ENCODE measurements at regions not wholly inside any gene's neighbourhood (a gene's known extent, or its start where the extent isn't known, plus 50 kb on each side); places are given as distances from the start of the nearest gene placed in this dataset.
"Not testable (repeated sequence)": the region's sequence is repeated elsewhere in the genome, so short reads cannot be mapped to it uniquely, and the experiment has no call there.

DNA sequence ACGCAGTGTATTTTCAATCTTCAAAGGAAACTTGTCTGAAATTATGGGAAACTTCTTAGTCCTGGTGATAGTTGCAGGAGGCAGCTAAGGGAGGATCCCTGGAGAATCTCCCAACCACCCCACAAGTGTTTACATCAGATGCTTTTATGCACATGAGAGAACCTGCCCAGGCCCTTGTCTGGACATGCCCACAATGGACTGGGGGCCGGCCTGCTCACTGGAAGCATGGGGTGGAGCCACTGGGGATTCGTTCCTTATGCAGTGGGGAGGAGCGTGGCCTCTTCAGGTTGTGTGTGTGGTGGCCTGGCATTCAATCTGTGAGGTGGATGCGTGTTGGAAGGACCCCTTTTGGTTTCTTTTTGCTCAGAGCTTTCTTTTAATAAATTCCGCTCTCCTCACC, 398.7 kb upstream of the PPP1R2C start:
- intact Hi-C loops (cut with micrococcal nuclease): no loop called here

DNA sequence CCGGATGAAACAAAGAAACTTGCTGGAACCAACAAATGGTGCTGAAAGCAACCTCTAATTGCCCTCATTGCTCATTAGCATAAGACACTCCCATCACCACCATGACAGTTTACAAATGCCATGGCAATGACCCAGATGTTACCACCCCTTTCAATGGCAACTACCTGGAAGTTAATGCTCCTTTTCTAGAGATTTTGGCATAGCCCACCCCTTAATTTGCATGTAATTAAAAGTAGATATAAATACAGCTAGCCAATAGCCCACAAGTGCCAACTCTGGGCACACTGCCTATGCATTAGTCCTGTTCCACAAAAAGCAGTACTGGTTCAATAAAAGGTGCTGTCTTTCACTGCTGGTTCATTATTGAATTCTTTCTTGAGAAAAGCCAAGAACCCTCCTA, 410.3 kb upstream of the PPP1R2C start:
- intact Hi-C loops (cut with micrococcal nuclease): no loop called here

DNA sequence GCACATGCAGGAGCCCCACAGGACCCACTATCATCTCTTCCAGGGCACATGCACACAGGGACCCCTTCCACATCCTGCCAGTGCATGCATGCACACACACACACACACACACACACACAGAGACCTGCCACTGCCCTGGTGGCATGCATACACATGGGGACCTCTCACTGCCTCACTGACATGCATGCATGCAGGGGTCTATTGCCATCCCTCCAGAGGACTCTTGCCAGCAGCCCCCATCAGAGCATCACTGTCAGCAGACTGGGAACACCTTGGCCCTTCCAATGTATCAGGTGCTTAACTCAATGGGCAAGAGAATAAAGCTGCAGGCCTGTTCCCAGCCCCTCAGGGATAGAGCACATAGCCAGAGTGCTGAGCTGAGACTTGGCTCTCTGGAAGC, 433.6 kb upstream of the PPP1R2C start:
- intact Hi-C loops (cut with micrococcal nuclease): no loop called here

DNA sequence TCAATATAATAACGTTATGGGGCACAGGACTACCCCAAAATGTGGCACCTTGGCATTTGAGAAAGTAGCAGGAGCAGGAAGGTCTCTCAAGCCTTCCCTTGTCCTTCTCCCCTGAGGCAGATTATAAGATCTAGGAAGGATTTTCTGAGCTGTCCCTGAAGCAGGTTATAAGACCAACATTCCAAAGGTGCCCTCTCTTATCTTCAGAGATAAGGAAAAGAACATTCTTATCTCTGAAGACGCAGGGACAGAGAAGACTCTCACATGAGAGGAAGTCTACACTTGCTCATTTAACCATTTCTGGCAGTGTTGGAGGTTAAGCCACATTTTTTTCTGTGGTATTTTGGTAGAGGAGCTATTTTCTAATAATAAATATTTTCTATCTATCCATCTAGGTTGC, 437.9 kb upstream of the MAOA start:
- intact Hi-C loops (cut with micrococcal nuclease): no loop called here

DNA sequence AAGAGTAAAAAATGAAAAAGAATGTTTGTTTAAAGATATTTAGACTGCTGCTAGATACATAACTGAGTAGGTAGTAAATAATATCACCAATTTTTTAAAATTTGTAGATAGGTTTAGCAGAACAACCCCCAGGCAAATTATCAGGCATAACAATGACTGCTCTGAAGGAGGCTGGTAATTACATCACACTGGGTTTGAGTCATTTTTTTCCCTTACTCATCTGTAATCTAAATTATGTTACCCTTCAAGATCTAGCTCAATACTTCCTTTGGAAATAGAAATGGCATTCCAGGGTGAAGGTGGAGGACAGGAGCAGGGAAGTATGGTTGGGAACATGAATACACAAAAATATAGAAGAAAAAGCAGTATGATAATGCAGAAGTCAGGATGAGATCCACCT, 431.6 kb upstream of the MAOA start:
- intact Hi-C loops (cut with micrococcal nuclease): no loop called here

DNA sequence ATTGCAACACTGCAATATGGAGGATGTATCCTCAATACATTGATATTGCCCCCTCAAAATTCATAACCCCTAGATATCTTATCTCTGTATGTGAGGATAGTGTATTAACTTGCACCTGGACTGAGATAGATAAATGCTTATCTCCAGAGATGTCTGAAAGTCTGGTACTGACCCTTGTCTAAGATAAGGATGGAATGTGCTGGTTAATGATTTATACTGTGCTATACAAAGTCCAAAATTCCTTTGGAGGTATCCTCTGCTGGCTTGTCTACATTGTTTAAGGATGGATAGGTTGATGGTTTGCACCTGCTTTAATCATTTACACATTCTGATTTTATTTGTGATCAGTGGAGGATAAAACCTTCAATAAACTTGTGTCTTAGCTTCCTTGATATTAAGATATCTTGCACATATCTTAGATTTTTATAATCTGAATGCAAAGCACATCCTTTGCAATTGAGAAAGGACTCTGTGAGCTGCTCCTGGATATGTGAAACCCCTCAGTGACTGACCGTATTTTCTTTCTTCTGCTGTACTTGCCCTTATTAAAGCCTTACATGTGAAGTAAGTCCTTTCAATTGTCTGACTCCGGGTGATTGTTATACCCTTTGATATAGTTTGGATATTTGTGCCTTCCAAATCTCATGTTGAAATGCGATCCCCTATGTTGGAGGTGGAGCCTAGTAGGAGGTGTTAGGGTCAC, 430.3 kb upstream of the MAOA start:
- intact Hi-C loops (cut with micrococcal nuclease): no loop called here

- intact Hi-C loops (cut with micrococcal nuclease): no loop called here
These were observed 417.6 kb upstream of the MAOA start for GRCh38 chrX:43238461-43238945.

DNA sequence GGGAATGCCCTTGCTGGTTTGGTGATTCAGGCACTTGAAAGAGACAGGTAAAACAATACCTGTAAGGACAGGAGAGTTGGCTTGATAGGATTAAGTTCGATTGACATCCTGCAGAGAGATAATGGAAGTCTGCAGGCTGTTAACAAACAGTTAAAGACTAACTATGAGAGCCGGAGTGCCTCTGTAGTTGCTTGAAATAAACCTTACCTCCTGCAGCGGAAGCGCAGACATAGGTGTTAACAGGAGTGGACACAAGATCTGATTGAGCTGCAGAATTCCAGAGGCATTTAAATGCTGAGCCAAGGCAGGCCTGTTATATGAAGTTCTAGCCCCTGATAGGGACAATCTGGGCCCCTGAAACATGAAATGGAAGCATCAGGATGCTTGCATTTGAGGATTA, 416.7 kb upstream of the MAOA start:
- intact Hi-C loops (cut with micrococcal nuclease): no loop called here

GRCh38 chrX:43255596-43255995, 400.5 kb upstream of the MAOA start:
- intact Hi-C loops (cut with micrococcal nuclease): no loop called here

GRCh38 chrX:43266487-43266886, 389.6 kb upstream of the MAOA start:
- intact Hi-C loops (cut with micrococcal nuclease): no loop called here

GRCh38 chrX:43267652-43268051, 388.4 kb upstream of the MAOA start:
- intact Hi-C loops (cut with micrococcal nuclease): no loop called here

DNA sequence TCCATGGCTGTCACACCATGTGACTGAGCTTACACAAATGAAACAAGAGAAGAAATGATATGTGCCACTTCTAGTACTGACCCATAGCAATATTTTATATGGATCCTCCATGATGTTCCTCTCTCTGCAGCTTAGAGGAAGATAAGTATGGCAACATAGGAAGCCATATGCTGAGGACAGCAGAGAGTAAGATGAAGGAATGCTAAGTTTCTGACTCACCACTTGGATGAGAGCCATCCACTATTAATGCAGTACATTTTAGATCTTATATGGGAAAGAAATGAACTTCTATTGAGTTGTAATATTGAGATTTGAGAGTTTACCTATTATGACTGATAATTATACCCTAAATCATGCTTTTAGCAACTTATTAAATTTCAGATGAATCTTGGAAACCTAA, 386.9 kb upstream of the MAOA start:
- intact Hi-C loops (cut with micrococcal nuclease): no loop called here

DNA sequence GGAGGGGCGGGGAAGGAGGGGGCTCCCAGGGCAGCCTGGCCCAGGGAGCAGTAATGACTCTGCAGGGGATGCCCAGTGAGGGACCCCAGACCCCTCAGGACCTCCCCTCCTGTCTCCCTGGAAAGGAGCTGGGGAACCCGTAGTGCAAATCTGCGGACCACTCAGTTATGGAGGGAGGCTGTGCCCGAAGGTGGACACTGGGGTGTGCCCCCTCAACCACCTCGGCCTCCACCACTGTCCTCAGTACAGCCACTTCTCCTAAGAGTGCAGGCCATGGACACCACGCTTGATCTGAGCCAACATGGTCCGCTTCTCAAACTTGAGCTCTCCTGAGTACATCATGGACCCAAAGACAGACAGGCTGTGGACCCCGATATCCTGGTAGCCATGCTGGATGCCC, 378.2 kb upstream of the MAOA start:
- intact Hi-C loops (cut with micrococcal nuclease): no loop called here

DNA sequence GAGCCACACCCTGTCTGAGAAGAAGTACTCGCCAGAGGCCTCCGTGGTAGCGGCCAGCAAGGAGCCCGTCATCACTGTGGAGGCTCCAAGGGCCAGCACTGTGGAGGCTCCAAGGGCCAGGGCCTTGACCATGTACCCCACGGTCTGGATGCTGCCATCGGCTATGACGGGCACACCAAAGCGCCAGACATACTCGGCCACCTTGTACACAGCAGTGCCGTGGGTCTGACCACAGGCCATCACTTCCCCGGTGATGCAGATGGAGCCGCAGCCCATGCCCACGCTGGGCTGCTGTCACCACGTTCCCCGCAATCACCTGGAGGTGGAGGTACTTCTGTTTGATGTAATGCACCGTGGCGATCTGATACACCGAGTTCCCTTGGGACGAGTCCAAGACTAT, 377.7 kb upstream of the MAOA start:
- intact Hi-C loops (cut with micrococcal nuclease): no loop called here

- intact Hi-C loops (cut with micrococcal nuclease): no loop called here
These were observed 376.7 kb upstream of the MAOA start for GRCh38 chrX:43279341-43279808.

DNA sequence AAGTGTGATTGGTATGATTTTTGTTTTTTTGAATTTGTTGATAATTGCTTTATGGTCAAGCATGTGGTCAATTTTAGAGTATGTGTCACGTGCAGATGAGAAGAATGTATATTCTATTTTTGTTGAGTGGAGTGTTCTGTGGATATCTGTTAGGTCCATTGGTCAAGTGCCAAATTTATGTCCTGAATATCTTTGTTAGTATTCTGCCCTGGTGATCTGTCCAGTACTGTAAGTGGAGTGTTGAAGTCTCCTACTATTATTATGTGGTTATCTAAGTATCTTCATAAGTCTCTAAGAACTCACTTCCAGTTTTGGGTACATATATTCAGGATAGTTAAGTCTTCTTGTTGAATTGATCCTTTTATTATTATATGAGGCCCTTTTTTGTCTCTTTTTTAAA, 372.9 kb upstream of the MAOA start:
- intact Hi-C loops (cut with micrococcal nuclease): no loop called here

- intact Hi-C loops (cut with micrococcal nuclease): not testable (repeated sequence)
These were observed 344.5 kb upstream of the MAOA start for GRCh38 chrX:43311625-43312024.

GRCh38 chrX:43313035-43313434, 343.1 kb upstream of the MAOA start:
- intact Hi-C loops (cut with micrococcal nuclease): no loop called here

GRCh38 chrX:43314525-43314924, 341.6 kb upstream of the MAOA start:
- intact Hi-C loops (cut with micrococcal nuclease): no loop called here

DNA sequence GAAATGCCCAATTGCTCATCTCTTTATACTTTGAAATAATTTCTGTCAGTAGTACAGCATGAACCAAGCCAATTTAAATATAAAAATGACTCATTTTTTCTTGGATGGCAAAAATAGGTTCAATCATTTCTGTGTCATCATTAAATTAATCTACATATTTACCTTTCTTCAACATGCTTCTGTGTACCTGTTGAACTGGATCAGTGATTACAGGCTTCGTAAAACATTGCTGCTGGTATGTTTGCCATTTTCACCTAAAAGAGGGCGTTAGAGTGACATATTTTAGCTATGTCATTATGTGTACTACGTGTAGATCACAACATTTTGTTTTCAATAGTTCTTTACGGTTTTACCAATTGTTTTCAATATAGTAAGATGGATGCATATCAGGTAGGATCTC, 340.5 kb upstream of the MAOA start:
- intact Hi-C loops (cut with micrococcal nuclease): no loop called here

DNA sequence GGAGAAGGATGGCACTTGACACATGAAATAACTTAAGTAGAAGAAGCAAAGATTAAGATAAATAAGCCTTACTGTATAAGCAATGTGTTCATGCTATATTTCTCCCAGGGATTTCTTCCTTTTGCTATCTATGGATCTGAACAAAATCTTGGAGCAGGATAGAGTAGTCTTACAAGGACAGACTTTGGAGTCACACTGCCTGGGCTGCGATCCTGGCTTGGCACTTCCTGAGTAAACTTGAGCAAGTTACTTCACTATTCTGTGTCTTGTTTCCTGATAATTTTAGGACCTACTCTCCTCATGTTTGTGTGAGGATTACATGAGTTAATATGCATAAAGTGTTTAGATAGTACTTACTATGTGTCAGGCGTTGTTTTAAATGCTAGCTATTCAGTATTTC, 340.0 kb upstream of the MAOA start:
- intact Hi-C loops (cut with micrococcal nuclease): no loop called here

DNA sequence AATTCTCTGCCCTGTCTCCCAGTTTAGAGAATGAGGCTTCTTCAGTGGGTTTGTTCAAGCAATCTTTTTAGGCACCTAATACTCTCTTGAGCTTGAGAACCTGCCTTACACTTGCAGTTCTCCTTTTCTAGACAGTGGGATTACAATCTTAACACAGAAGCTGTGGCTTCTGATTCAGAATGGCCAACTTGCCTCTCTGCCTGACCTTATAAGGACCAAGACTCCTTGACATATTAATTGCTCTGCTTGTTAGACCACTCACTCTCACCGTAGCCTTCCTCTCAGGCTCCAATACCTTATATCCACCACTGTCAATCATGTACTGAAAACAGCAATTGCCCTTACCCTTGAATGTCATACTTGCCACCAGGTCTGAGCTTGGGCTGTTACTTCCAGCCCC, 338.7 kb upstream of the MAOA start:
- intact Hi-C loops (cut with micrococcal nuclease): no loop called here

DNA sequence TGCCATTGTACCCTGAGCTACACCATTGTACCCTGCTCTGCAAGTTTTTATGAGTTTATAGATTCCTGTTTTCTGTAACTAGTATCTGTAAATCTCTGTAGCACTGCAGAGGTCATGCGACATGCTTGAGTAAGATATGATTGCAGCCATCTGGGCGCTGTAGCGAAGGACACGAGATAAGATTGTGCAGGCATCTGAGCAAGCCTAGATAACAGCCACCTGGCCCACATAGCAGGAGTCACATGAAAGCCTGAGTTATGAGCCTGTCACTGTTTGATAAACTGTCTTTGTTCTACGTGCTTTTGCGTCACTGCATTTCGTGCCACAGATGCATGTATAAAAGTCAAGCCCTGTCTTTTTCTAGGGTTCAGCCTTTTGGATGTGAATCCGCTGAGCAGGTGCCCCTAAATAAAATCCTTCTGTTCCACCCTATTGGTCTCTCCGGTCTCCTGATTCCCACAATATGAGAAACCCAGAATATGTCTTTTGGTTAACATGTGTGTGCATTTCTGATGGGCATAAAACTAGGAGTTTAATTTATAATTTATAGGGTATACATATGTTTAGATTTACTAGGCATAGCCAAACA, 327.6 kb upstream of the MAOA start:
- intact Hi-C loops (cut with micrococcal nuclease): no loop called here
